GM13976 (cell line): ENCODE measurements at regions not wholly inside any gene's neighbourhood (a gene's known extent, or its start where the extent isn't known, plus 50 kb on each side); places are given as distances from the start of the nearest gene placed in this dataset.

Experiments
- DNase-seq: peaks from one replicate; pipeline ENCODE4 v3.0.0; 2012; ENCODE audit warnings: low spot score
- CTCF ChIP-seq: IDR thresholded peaks from 2 replicates; pipeline ENCODE4 v1.5.1; 2012; ENCODE audit warnings: borderline replicate concordance, mild to moderate bottlenecking; ENCODE audit not compliant: insufficient read depth; ENCODE audit errors: extremely low read depth, missing control alignments, control extremely low read depth
- in situ Hi-C: fragments of 300-500 bp; cut with MboI; formaldehyde crosslinking; loops from one replicate; pipeline ENCODE4 v1.12.0; 2022; ENCODE audit warnings: low sequenced_read_pairs, mixed read lengths, inconsistent platforms; ENCODE audit not compliant: unreplicated experiment

GRCh38 chr16:73319261-73319660 lies 271.3 kb upstream of the ZFHX3 start:
- no peak for TF ChIP-seq CTCF
- DNase-seq, result no peak
- in situ Hi-C loops, result no loop called here

- TF ChIP-seq CTCF, result no peak
- no peak for DNase-seq
- in situ Hi-C loops, result no loop called here
Measured at GRCh38 chr16:73317321-73317857, 269.5 kb upstream of the ZFHX3 start.

GRCh38 chr16:73315645-73316044 lies 267.7 kb upstream of the ZFHX3 start:
- no peak for TF ChIP-seq CTCF
- in situ Hi-C loops, result no loop called here
- DNase-seq, result peak; percentile 39

- no peak for TF ChIP-seq CTCF
- in situ Hi-C loops, result no loop called here
- DNase-seq, result no peak
Measured at GRCh38 chr16:73313950-73314349, 266.0 kb upstream of the ZFHX3 start.

GRCh38 chr16:73311857-73312723 lies 264.2 kb upstream of the ZFHX3 start:
- DNase-seq, result no peak
- in situ Hi-C loops, result no loop called here

GRCh38 chr16:73308771-73309170 lies 260.8 kb upstream of the ZFHX3 start:
- in situ Hi-C loops, result no loop called here
- no peak for DNase-seq
- TF ChIP-seq CTCF, result no peak

More at GRCh38 chr16:73311857-73312723, 264.2 kb upstream of the ZFHX3 start:
- no peak for TF ChIP-seq CTCF
